HCT116 (cell line): ENCODE measurements at regions not wholly inside any gene's neighbourhood (a gene's known extent, or its start where the extent isn't known, plus 50 kb on each side); places are given as distances from the start of the nearest gene placed in this dataset.

ENCODE experiments used
- ATAC-seq: fragments of 200-7000 bp; cut with Tn5 transposase; 2 replicates; pipeline ENCODE4 v1.9.1; 2020; ENCODE audit warnings: mild to moderate bottlenecking, moderate library complexity
- BruUV-seq: library from RNA; stranded (reverse); fragments of 400-500 nt; replicated peaks from 2 replicates; lab custom pipeline; 2021; lab: Mats Ljungman, UMichigan
- CTCF ChIA-PET: fragments of 300-600 bp; sonication (Branson Sonifier 250); formaldehyde crosslinking; loops from one replicate; lab custom pipeline; 2021; ENCODE audit warnings: antibody characterized with exemption; lab: Charles Lee
- POLR2A ChIA-PET: fragments of 300-600, 350-600 bp; sonication (Branson Sonifier 250); formaldehyde crosslinking; loops from one replicate; lab custom pipeline; 2021; ENCODE audit warnings: antibody characterized with exemption; lab: Charles Lee
- RAD21 ChIA-PET, 2 experiments: fragments of 300-600 bp; sonication (Branson Sonifier 250); formaldehyde crosslinking; loops; one replicate each; lab custom pipeline; 2023; ENCODE audit warnings: low total read pairs in 2 of 2; ENCODE audit not compliant: uncharacterized antibody in 2 of 2, unreplicated experiment in 2 of 2, low non-redundant PET in 1 of 2; lab: Charles Lee
- DNase-seq: peaks from one replicate; pipeline ENCODE4 v3.0.0-alpha.2; 2010; ENCODE audit warnings: low read depth, low spot score
- H2AFZ ChIP-seq: fragments of 200-600 bp; shearing (Covaris generic), sonication (generic); 2 replicates; pipeline ENCODE4 v1.6.1; 2017; ENCODE audit warnings: low read depth, mixed run types, mixed read lengths, antibody characterized with exemption, low read length; ENCODE audit not compliant: poor library complexity, severe bottlenecking
- H3K27ac ChIP-seq: 2 replicates; pipeline ENCODE4 v1.5.1; 2012; ENCODE audit warnings: low read depth, low read length
- H3K27me3 ChIP-seq: fragments of 200-600 bp; sonication (generic); 2 replicates; pipeline ENCODE4 v1.6.1; 2016; ENCODE audit warnings: mixed run types, low read length, mixed read lengths; ENCODE audit not compliant: insufficient read depth
- H3K36me3 ChIP-seq, 2 experiments: fragments of 200-500 bp in 1 of 2; fragments of 200-600 bp in 1 of 2; sonication (Bioruptor generic) in 1 of 2; sonication (generic) in 1 of 2; 2 replicates each; pipeline versions ENCODE4 v1.5.1 to v1.6.1; 2014 to 2016; ENCODE audit warnings: low read length in 2 of 2, inconsistent platforms in 1 of 2, mixed read lengths in 1 of 2, mixed run types in 1 of 2; ENCODE audit not compliant: insufficient read depth in 2 of 2, control insufficient read depth in 1 of 2
- H3K4me1 ChIP-seq, 2 experiments: fragments of 200-600 bp in 1 of 2; sonication (generic) in 1 of 2; 2 replicates each; pipeline versions ENCODE4 v1.5.1 to v1.6.1; 2012 to 2017; ENCODE audit warnings: low read length in 2 of 2, inconsistent platforms in 1 of 2, mild to moderate bottlenecking in 1 of 2, mixed read lengths in 1 of 2, mixed run types in 1 of 2, moderate library complexity in 1 of 2; ENCODE audit not compliant: insufficient read depth in 2 of 2, control insufficient read depth in 1 of 2
- H3K4me2 ChIP-seq: fragments of 200-600 bp; sonication (generic); 2 replicates; pipeline ENCODE4 v1.6.1; 2017; ENCODE audit warnings: mixed run types, low read length, mixed read lengths
- H3K4me3 ChIP-seq, 2 experiments: fragments of 200-600 bp in 1 of 2; sonication (generic) in 1 of 2; replicated peaks in 1 of 2; 2 replicates each; pipeline ENCODE4 v1.5.1; 2011 to 2016; ENCODE audit warnings: low read length in 2 of 2, control low read depth in 1 of 2, low read depth in 1 of 2, mild to moderate bottlenecking in 1 of 2, mixed read lengths in 1 of 2, mixed run types in 1 of 2
- H3K79me2 ChIP-seq: fragments of 200-600 bp; sonication (generic); 2 replicates; pipeline ENCODE4 v1.6.1; 2017; ENCODE audit warnings: mild to moderate bottlenecking, mixed run types, low read length, moderate library complexity, mixed read lengths; ENCODE audit not compliant: insufficient read depth
- H3K9ac ChIP-seq: fragments of 200-600 bp; sonication (generic); 2 replicates; pipeline ENCODE4 v1.6.1; 2016; ENCODE audit warnings: low read length, mixed read lengths
- H3K9me2 ChIP-seq: fragments of 200-600 bp; sonication (generic), shearing (Covaris generic); 2 replicates; pipeline ENCODE4 v1.6.1; 2017; ENCODE audit warnings: mixed run types, mild to moderate bottlenecking, moderate library complexity; ENCODE audit not compliant: insufficient read depth
- H3K9me3 ChIP-seq, 2 experiments: fragments of 200-500 bp in 1 of 2; fragments of 200-600 bp in 1 of 2; sonication (Bioruptor generic) in 1 of 2; sonication (generic) in 1 of 2; 2 replicates each; pipeline ENCODE4 v1.6.1; 2014 to 2017; ENCODE audit warnings: low read length in 2 of 2, mixed read lengths in 2 of 2, inconsistent platforms in 1 of 2, low read depth in 1 of 2, mild to moderate bottlenecking in 1 of 2, mixed run types in 1 of 2, moderate library complexity in 1 of 2; ENCODE audit not compliant: control insufficient read depth in 1 of 2, insufficient read depth in 1 of 2
- H4K20me1 ChIP-seq: fragments of 200-600 bp; sonication (generic), shearing (Covaris generic); 2 replicates; pipeline ENCODE4 v1.6.1; 2017; ENCODE audit warnings: mixed run types, mild to moderate bottlenecking, moderate library complexity; ENCODE audit not compliant: insufficient read depth
- CEBPB ChIP-seq: IDR thresholded peaks from 2 replicates; pipeline ENCODE4 v1.6.1; 2012; ENCODE audit warnings: low read depth
- POLR2AphosphoS5 ChIP-seq: IDR thresholded peaks from 2 replicates; pipeline ENCODE4 v1.6.1; 2011; ENCODE audit warnings: mild to moderate bottlenecking, low read depth, low read length, moderate library complexity
- RAD21 ChIP-seq: IDR thresholded peaks from 2 replicates; pipeline ENCODE4 v1.6.1; 2012; ENCODE audit warnings: low read depth, mild to moderate bottlenecking
- REST ChIP-seq: IDR thresholded peaks from 2 replicates; pipeline ENCODE4 v1.6.1; 2012; ENCODE audit warnings: low read depth
- SIN3A ChIP-seq: IDR thresholded peaks from 2 replicates; pipeline ENCODE4 v1.6.1; 2012; ENCODE audit warnings: low read depth
- SRF ChIP-seq: IDR thresholded peaks from 2 replicates; pipeline ENCODE4 v1.6.1; 2012; ENCODE audit warnings: low read depth
- TCF7L2 ChIP-seq: IDR thresholded peaks from 2 replicates; pipeline ENCODE4 v1.7.0; 2011; ENCODE audit warnings: borderline replicate concordance, inconsistent platforms; ENCODE audit not compliant: insufficient read depth, insufficient read length; ENCODE audit errors: extremely low read depth
- ZBTB33 ChIP-seq: IDR thresholded peaks from 2 replicates; pipeline ENCODE4 v1.6.1; 2011; ENCODE audit warnings: mild to moderate bottlenecking, low read length, moderate library complexity; ENCODE audit not compliant: insufficient replicate concordance; ENCODE audit errors: extremely low read depth
- intact Hi-C: fragments of 100-400 bp; cut with micrococcal nuclease; formaldehyde crosslinking; loops from 2 replicates; pipeline ENCODE4 v1.10.0; 2022
- TF ChIP-seq, protein P1 (sequence below): IDR thresholded peaks from 2 replicates; pipeline ENCODE4 v1.6.1; 2012

DNA sequence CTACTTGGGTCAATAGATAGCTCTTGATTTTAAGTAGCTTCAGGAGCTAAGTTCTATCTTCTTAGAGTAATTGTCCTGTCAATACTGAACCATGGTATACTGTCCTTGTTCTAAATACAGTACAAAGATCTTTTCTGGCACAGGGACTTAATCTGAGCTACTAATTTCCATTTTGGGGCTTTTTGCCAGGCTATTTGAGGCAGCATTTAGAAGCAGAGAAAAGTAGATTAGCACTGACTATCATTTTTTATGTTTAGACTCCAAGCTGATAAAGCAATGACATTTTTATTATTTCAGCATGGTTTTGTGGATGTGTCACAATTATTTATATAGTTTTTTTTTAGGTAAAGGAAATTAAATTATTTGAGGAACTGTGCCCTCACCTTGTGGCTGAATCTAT is 163.2 kb downstream of the FAT3 start:
- Histone ChIP-seq H3K4me2 (no peak overlapping the region), H3K9me3 (peaks cover 0 to 6% of the 10 kb centered on the region in 2 experiments; a peak in 2 of 4 replicates), H3K27me3 (no peaks in the 10 kb centered on the region), H4K20me1 (no peaks in the 10 kb centered on the region), H2AFZ (no peak overlapping the region), H3K4me3 (no peak overlapping the region), H3K4me1 (no peaks in the 10 kb centered on the region), H3K27ac (no peak overlapping the region), H3K9ac (no peak overlapping the region), H3K36me3 (no peaks in the 10 kb centered on the region), H3K79me2 (no peaks in the 10 kb centered on the region), H3K9me2 (no peaks in the 10 kb centered on the region)
- no peak for DNase-seq
- TF ChIP-seq POLR2AphosphoS5: no peak
- TF ChIP-seq CEBPB: no peak
- TF ChIP-seq REST: no peak
- TF ChIP-seq ZBTB33: no peak
- TF ChIP-seq SRF: no peak
- TF ChIP-seq, protein P1, sequence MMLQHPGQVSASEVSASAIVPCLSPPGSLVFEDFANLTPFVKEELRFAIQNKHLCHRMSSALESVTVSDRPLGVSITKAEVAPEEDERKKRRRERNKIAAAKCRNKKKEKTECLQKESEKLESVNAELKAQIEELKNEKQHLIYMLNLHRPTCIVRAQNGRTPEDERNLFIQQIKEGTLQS: no peak
- TF ChIP-seq RAD21: no peak
- no peak for TF ChIP-seq TCF7L2
- TF ChIP-seq SIN3A: no peak
- ChIA-PET CTCF (no interaction called here), POLR2A (no interaction called here), RAD21 (no interaction called here)
- intact Hi-C loops: no loop called here
- BruUV-seq: no TSS peak
- no peak for ATAC-seq
